Sigmoid colon (tissue), 6 donors: ENCODE measurements at regions not wholly inside any gene's neighbourhood (a gene's known extent, or its start where the extent isn't known, plus 50 kb on each side); places are given as distances from the start of the nearest gene placed in this dataset.

Source experiments
- DNase-seq: peaks from one replicate; pipeline ENCODE4 v3.0.0-alpha.2; 2019
- H3K27ac ChIP-seq, 4 donors: fragments of 200-600 bp; sonication (generic); one replicate each; pipeline ENCODE4 v1.5.1; 2016 to 2019; ENCODE audit warnings: mild to moderate bottlenecking in 1 of 4
- H3K27me3 ChIP-seq, 3 donors: fragments of 200-600 bp; sonication (generic); one replicate each; pipeline ENCODE4 v1.5.1; 2019; ENCODE audit warnings: mild to moderate bottlenecking in 1 of 3
- H3K36me3 ChIP-seq, 4 donors: fragments of 200-600 bp; sonication (generic); one replicate each; pipeline ENCODE4 v1.5.1; 2016 to 2019
- H3K4me1 ChIP-seq, 4 donors: fragments of 200-600 bp; sonication (generic); one replicate each; pipeline ENCODE4 v1.5.1; 2017 to 2019
- H3K4me3 ChIP-seq, 4 donors: fragments of 200-600 bp; sonication (generic); one replicate each; pipeline ENCODE4 v1.5.1; 2017 to 2019; ENCODE audit warnings: mild to moderate bottlenecking in 2 of 4, moderate library complexity in 1 of 4
- H3K9me3 ChIP-seq, 4 donors: fragments of 200-600 bp in 3 of 4; sonication (generic) in 3 of 4; one replicate each; pipeline versions ENCODE4 v1.5.1 to v1.6.1; 2013 to 2019
- CTCF ChIP-seq, 4 experiments: fragments of 450-650 bp in 3 of 4; fragments of 200-600 bp in 1 of 4; IDR thresholded peaks; one replicate each; pipeline ENCODE4 v1.5.1; 2016 to 2019; ENCODE audit warnings: antibody characterized with exemption in 4 of 4, mild to moderate bottlenecking in 3 of 4, moderate library complexity in 2 of 4
- EP300 ChIP-seq, 4 donors: sonication (generic); formaldehyde crosslinking; IDR thresholded peaks; one replicate each; pipeline ENCODE4 v1.6.1; 2017; ENCODE audit warnings: antibody characterized with exemption in 4 of 4
- POLR2A ChIP-seq, 2 donors: fragments of 450-650 bp; IDR thresholded peaks; one replicate each; pipeline ENCODE4 v1.6.1; 2016; ENCODE audit warnings: antibody characterized with exemption in 2 of 2, mild to moderate bottlenecking in 2 of 2, moderate library complexity in 2 of 2
- POLR2AphosphoS5 ChIP-seq, 4 donors: sonication (generic); formaldehyde crosslinking; IDR thresholded peaks; one replicate each; pipeline ENCODE4 v1.6.1; 2017; ENCODE audit warnings: antibody characterized with exemption in 4 of 4
- WGBS, 2 donors: extraction: QIAGEN DNeasy Blood & Tissue Kit; methylation state at CpG; one replicate each; pipeline ENCODE4 v1.1.7; 2013; 5-methylcytosine and 5-hydroxymethylcytosine counted together
- intact Hi-C: fragments of 100-400 bp; cut with DNase I; formaldehyde crosslinking; loops from one replicate; pipeline ENCODE4 v1.15.1; 2023
- donor health status: healthy with polysubstance abuse.
- donor health status: healthy.

GRCh38 chr15:85274315-85275050, 105.9 kb upstream of the AKAP13 start:
- Histone ChIP-seq H3K27me3 (no peaks in the 10 kb centered on the region), H3K9me3 (no peaks in the 10 kb centered on the region), H3K27ac (no peak overlapping the region), H3K4me3 (no peak overlapping the region), H3K4me1 (no peaks in the 10 kb centered on the region), H3K36me3 (no peaks in the 10 kb centered on the region)
- WGBS, 2 donors, result 92 to 93% methylated on average over 14 of the region's 14 CpGs
- intact Hi-C loops, result no loop called here
- no peak for DNase-seq
- TF ChIP-seq POLR2AphosphoS5 (IDR thresholded peaks at IDR 0.05) (no peak), EP300 (IDR thresholded peaks at IDR 0.05) (no peak), POLR2A (IDR thresholded peaks at IDR 0.05) (no peak), CTCF (IDR thresholded peaks at IDR 0.05) (no peak)

GRCh38 chr15:85276508-85276907, 103.9 kb upstream of the AKAP13 start:
- Histone ChIP-seq H3K4me1 (no peaks in the 10 kb centered on the region), H3K9me3 (no peaks in the 10 kb centered on the region), H3K4me3 (no peak overlapping the region), H3K36me3 (no peaks in the 10 kb centered on the region), H3K27ac (no peak overlapping the region), H3K27me3 (no peaks in the 10 kb centered on the region)
- no peak for DNase-seq
- intact Hi-C loops, result no loop called here
- TF ChIP-seq POLR2A (IDR thresholded peaks at IDR 0.05), result no peak
- no peak for TF ChIP-seq CTCF (IDR thresholded peaks at IDR 0.05)
- TF ChIP-seq POLR2AphosphoS5 (IDR thresholded peaks at IDR 0.05), result no peak
- no peak for TF ChIP-seq EP300 (IDR thresholded peaks at IDR 0.05)
- 52 to 76% methylated on average over 4 of the region's 4 CpGs for WGBS, 2 donors

GRCh38 chr15:85276921-85277320, 103.5 kb upstream of the AKAP13 start:
- 76 to 86% methylated on average over 8 of the region's 8 CpGs for WGBS, 2 donors
- Histone ChIP-seq H3K9me3 (no peaks in the 10 kb centered on the region), H3K4me3 (no peak overlapping the region), H3K36me3 (no peaks in the 10 kb centered on the region), H3K27ac (no peak overlapping the region), H3K4me1 (no peaks in the 10 kb centered on the region), H3K27me3 (no peaks in the 10 kb centered on the region)
- no peak for TF ChIP-seq CTCF (IDR thresholded peaks at IDR 0.05)
- TF ChIP-seq EP300 (IDR thresholded peaks at IDR 0.05), result no peak
- no peak for TF ChIP-seq POLR2A (IDR thresholded peaks at IDR 0.05)
- no peak for TF ChIP-seq POLR2AphosphoS5 (IDR thresholded peaks at IDR 0.05)
- intact Hi-C loops, result no loop called here
- no peak for DNase-seq

- Histone ChIP-seq H3K9me3 (no peaks in the 10 kb centered on the region), H3K4me3 (no peak overlapping the region), H3K27me3 (no peaks in the 10 kb centered on the region), H3K4me1 (no peaks in the 10 kb centered on the region), H3K36me3 (no peaks in the 10 kb centered on the region), H3K27ac (no peak overlapping the region)
- no peak for TF ChIP-seq POLR2AphosphoS5 (IDR thresholded peaks at IDR 0.05)
- no peak for TF ChIP-seq EP300 (IDR thresholded peaks at IDR 0.05)
- TF ChIP-seq CTCF (IDR thresholded peaks at IDR 0.05), result no peak
- TF ChIP-seq POLR2A (IDR thresholded peaks at IDR 0.05), result no peak
- intact Hi-C loops, result no loop called here
- DNase-seq, result no peak
- WGBS, 2 donors, result 64 to 75% methylated on average over 3 of the region's 3 CpGs
Observed at GRCh38 chr15:85277847-85278370, 102.5 kb upstream of the AKAP13 start.
